ENCODE measurements at regions not wholly inside any gene's neighbourhood (a gene's known extent, or its start where the extent isn't known, plus 50 kb on each side); places are given as distances from the start of the nearest gene placed in this dataset.

DNA sequence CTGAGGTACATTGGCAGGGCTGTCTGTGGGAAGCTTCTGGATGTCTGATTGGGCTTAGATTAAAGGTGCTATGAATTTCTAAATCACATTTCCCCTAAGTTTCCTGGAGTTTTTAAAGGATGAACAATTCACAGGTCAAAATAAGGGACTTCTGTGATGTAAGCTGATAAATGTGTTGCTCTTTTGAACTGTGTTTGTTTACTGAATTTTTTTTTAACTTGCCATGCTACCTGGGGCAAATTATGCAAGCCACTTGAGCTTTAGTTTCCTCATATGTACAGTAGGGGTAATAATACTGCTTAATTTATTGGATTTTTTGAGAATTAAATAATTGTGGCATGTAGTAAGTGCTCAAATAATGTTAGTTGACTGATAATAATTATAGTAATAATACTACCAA, 52.8 kb upstream of the CCDC91 start:
- H3K9me2 ChIP-seq (ENCODE audit: insufficient read depth) = no peaks in the 10 kb centered on the region; the same call in 1 of the 2 replicates
- H3K27me3 ChIP-seq (replicated peaks; ENCODE audit: insufficient read depth) = no peaks in the 10 kb centered on the region
- DNase-seq = no peak
- H3K36me3 ChIP-seq (ENCODE audit: low read depth) = no peaks in the 10 kb centered on the region
- no peaks in the 10 kb centered on the region for H4K20me1 ChIP-seq (ENCODE audit: insufficient read depth)
- no peak overlapping the region for H3K27ac ChIP-seq
- H3K4me2 ChIP-seq (ENCODE audit: unreplicated experiment) = no peak overlapping the region
- in situ Hi-C loops (cut with MboI) = no loop called here
- 0 out of 2 replicates have a peak, but pooled peaks cover under 1% of the 10 kb centered on the region for H3K4me1 ChIP-seq (ENCODE audit: insufficient read depth)
- H3K79me2 ChIP-seq (ENCODE audit: insufficient read depth) = no peaks in the 10 kb centered on the region
- H2AFZ ChIP-seq = no peak overlapping the region
- no peak overlapping the region for H3K9ac ChIP-seq
- TF ChIP-seq EZH2phosphoT487 (IDR thresholded peaks at IDR 0.05; ENCODE audit: insufficient read depth, low read depth) (no peak), EZH2 (IDR thresholded peaks at IDR 0.05; ENCODE audit: insufficient read depth, poor library complexity, severe bottlenecking) (no peak)
- H3K9me3 ChIP-seq (ENCODE audit: low read depth) = no peaks in the 10 kb centered on the region
- H3K4me3 ChIP-seq = no peak overlapping the region
- H3F3A ChIP-seq (ENCODE audit: insufficient read depth) = no peaks in the 10 kb centered on the region

DNA sequence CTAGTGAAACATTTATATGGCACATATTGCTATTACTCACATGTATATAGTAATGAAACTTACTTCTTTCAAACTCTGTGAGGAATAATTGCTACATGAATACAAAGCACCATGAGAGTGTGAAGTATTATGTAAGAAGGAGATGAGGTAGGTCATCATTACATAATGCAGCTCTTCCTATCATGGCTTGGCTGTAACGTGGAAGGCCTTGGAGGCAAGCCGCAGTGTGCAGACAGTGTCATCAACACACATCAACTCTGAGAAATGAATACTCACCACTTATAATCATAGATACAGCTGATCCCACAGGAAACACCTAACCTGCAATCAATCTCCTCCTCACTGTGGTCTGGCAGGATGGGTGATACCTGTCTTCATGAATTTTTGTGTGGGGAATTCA, 49.9 kb upstream of the CCDC91 start:
- Histone ChIP-seq H3K27me3 (replicated peaks; ENCODE audit: insufficient read depth) (no peaks in the 10 kb centered on the region), H2AFZ (no peak overlapping the region), H3K9me2 (ENCODE audit: insufficient read depth) (no peaks in the 10 kb centered on the region), H3K4me1 (ENCODE audit: insufficient read depth) (no peaks in the 10 kb centered on the region), H3K9ac (no peak overlapping the region), H3F3A (ENCODE audit: insufficient read depth) (no peaks in the 10 kb centered on the region), H3K79me2 (ENCODE audit: insufficient read depth) (no peaks in the 10 kb centered on the region), H3K9me3 (ENCODE audit: low read depth) (no peaks in the 10 kb centered on the region), H3K4me3 (no peak overlapping the region), H3K4me2 (ENCODE audit: unreplicated experiment) (no peak overlapping the region), H3K36me3 (ENCODE audit: low read depth) (no peaks in the 10 kb centered on the region), H4K20me1 (ENCODE audit: insufficient read depth) (no peaks in the 10 kb centered on the region), H3K27ac (no peak overlapping the region)
- no peak for DNase-seq
- in situ Hi-C loops (cut with MboI) = no loop called here
- WGBS, 2 experiments (ENCODE audit: low coverage in 1 of 2, low lambda C conversion rate in 2 of 2, missing lambda C conversion rate in 2 of 2) = 56 to 61% methylated on average over 2 of the region's 2 CpGs
- TF ChIP-seq EZH2 (IDR thresholded peaks at IDR 0.05; ENCODE audit: insufficient read depth, poor library complexity, severe bottlenecking) (no peak), EZH2phosphoT487 (IDR thresholded peaks at IDR 0.05; ENCODE audit: insufficient read depth, low read depth) (no peak)

All from GM23248 (cell line).